Sigmoid colon (tissue), 4 donors: ENCODE measurements at regions not wholly inside any gene's neighbourhood (a gene's known extent, or its start where the extent isn't known, plus 50 kb on each side); places are given as distances from the start of the nearest gene placed in this dataset.

Source experiments
- CTCF ChIP-seq, 4 experiments: fragments of 450-650 bp in 3 of 4; fragments of 200-600 bp in 1 of 4; IDR thresholded peaks; one replicate each; pipeline ENCODE4 v1.5.1; 2016 to 2019; ENCODE audit warnings: antibody characterized with exemption in 4 of 4, mild to moderate bottlenecking in 3 of 4, moderate library complexity in 2 of 4
- POLR2A ChIP-seq, 2 donors: fragments of 450-650 bp; IDR thresholded peaks; one replicate each; pipeline ENCODE4 v1.6.1; 2016; ENCODE audit warnings: antibody characterized with exemption in 2 of 2, mild to moderate bottlenecking in 2 of 2, moderate library complexity in 2 of 2
- POLR2AphosphoS5 ChIP-seq, 4 donors: sonication (generic); formaldehyde crosslinking; IDR thresholded peaks; one replicate each; pipeline ENCODE4 v1.6.1; 2017; ENCODE audit warnings: antibody characterized with exemption in 4 of 4

- TF ChIP-seq CTCF (IDR thresholded peaks at IDR 0.05) (no peak), POLR2AphosphoS5 (IDR thresholded peaks at IDR 0.05) (no peak), POLR2A (IDR thresholded peaks at IDR 0.05) (no peak)
Measured at GRCh38 chr2:129490641-129491040, 488.8 kb upstream of the RAB6C start.
